Endothelial cell (in vitro differentiated cells): ENCODE measurements at regions not wholly inside any gene's neighbourhood (a gene's known extent, or its start where the extent isn't known, plus 50 kb on each side); places are given as distances from the start of the nearest gene placed in this dataset.

Experiments
- DNase-seq: peaks from one replicate; pipeline ENCODE4 v3.0.0; 2021; ENCODE audit warnings: low spot score
- H3K27ac Mint-ChIP-seq: one replicate; pipeline ENCODE4 v1.8.0; 2021; ENCODE audit warnings: mixed read lengths, inconsistent platforms; ENCODE audit not compliant: unreplicated experiment
- H3K27me3 Mint-ChIP-seq: one replicate; pipeline ENCODE4 v1.8.0; 2021; ENCODE audit warnings: mild to moderate bottlenecking, moderate library complexity, mixed read lengths, inconsistent platforms; ENCODE audit not compliant: unreplicated experiment
- H3K36me3 Mint-ChIP-seq: one replicate; pipeline ENCODE4 v1.8.0; 2021; ENCODE audit warnings: mild to moderate bottlenecking, low read depth, mixed read lengths, inconsistent platforms; ENCODE audit not compliant: unreplicated experiment
- H3K4me1 Mint-ChIP-seq: one replicate; pipeline ENCODE4 v1.8.0; 2021; ENCODE audit warnings: mild to moderate bottlenecking, mixed read lengths, inconsistent platforms; ENCODE audit not compliant: unreplicated experiment
- H3K4me3 Mint-ChIP-seq: one replicate; pipeline ENCODE4 v1.8.0; 2021; ENCODE audit warnings: mild to moderate bottlenecking, mixed read lengths, inconsistent platforms; ENCODE audit not compliant: unreplicated experiment
- H3K9me3 Mint-ChIP-seq: one replicate; pipeline ENCODE4 v1.8.0; 2021; ENCODE audit warnings: mixed read lengths, inconsistent platforms; ENCODE audit not compliant: unreplicated experiment
- CTCF ChIP-seq: fragments of 200-600 bp; sonication (generic); IDR thresholded peaks from one replicate; pipeline ENCODE4 v1.5.0; 2021; ENCODE audit warnings: antibody characterized with exemption; ENCODE audit not compliant: unreplicated experiment

GRCh38 chr13:52975969-52976368 lies 52.6 kb upstream of the OLFM4 start:
- H3K4me1 Mint-ChIP-seq: no peaks in the 10 kb centered on the region

GRCh38 chr13:52975161-52975560 lies 53.5 kb upstream of the OLFM4 start:
- Mint-ChIP-seq H3K4me1 (no peaks in the 10 kb centered on the region), H3K9me3 (no peaks in the 10 kb centered on the region), H3K4me3 (no peak overlapping the region), H3K36me3 (no peaks in the 10 kb centered on the region), H3K27ac (no peak overlapping the region), H3K27me3 (peaks cover 2% of the 10 kb centered on the region)
- DNase-seq: no peak
- no peak for TF ChIP-seq CTCF

More at GRCh38 chr13:52975969-52976368, 52.6 kb upstream of the OLFM4 start:
- H3K27ac Mint-ChIP-seq: no peak overlapping the region
- peaks cover 2% of the 10 kb centered on the region for H3K27me3 Mint-ChIP-seq
- no peak for DNase-seq
- no peaks in the 10 kb centered on the region for H3K36me3 Mint-ChIP-seq
- no peak overlapping the region for H3K4me3 Mint-ChIP-seq
- TF ChIP-seq CTCF: no peak
- no peaks in the 10 kb centered on the region for H3K9me3 Mint-ChIP-seq

- peaks cover 2% of the 10 kb centered on the region for H3K27me3 Mint-ChIP-seq
- no peaks in the 10 kb centered on the region for H3K9me3 Mint-ChIP-seq
- no peaks in the 10 kb centered on the region for H3K4me1 Mint-ChIP-seq
- no peaks in the 10 kb centered on the region for H3K36me3 Mint-ChIP-seq
- TF ChIP-seq CTCF: no peak
- no peak overlapping the region for H3K4me3 Mint-ChIP-seq
- no peak overlapping the region for H3K27ac Mint-ChIP-seq
- DNase-seq: no peak
Measured at GRCh38 chr13:52974711-52975110, 53.9 kb upstream of the OLFM4 start.

- Mint-ChIP-seq H3K27me3 (no peaks in the 10 kb centered on the region), H3K4me1 (no peaks in the 10 kb centered on the region)
- TF ChIP-seq CTCF: no peak
Measured at GRCh38 chr13:52969373-52969772, 59.2 kb upstream of the OLFM4 start.

GRCh38 chr13:52968074-52968700 lies 60.4 kb upstream of the OLFM4 start:
- no peak overlapping the region for H3K27ac Mint-ChIP-seq
- DNase-seq: peak; percentile 71

More at GRCh38 chr13:52969373-52969772, 59.2 kb upstream of the OLFM4 start:
- H3K9me3 Mint-ChIP-seq: no peaks in the 10 kb centered on the region
- no peak overlapping the region for H3K27ac Mint-ChIP-seq
- no peak for DNase-seq
- no peaks in the 10 kb centered on the region for H3K36me3 Mint-ChIP-seq
- no peak overlapping the region for H3K4me3 Mint-ChIP-seq

More at GRCh38 chr13:52968074-52968700, 60.4 kb upstream of the OLFM4 start:
- no peaks in the 10 kb centered on the region for H3K27me3 Mint-ChIP-seq
- no peak overlapping the region for H3K4me3 Mint-ChIP-seq
- no peaks in the 10 kb centered on the region for H3K4me1 Mint-ChIP-seq
- H3K9me3 Mint-ChIP-seq: no peaks in the 10 kb centered on the region
- peak; percentile 85 for TF ChIP-seq CTCF
- no peaks in the 10 kb centered on the region for H3K36me3 Mint-ChIP-seq
